ENCODE measurements at regions not wholly inside any gene's neighbourhood (a gene's known extent, or its start where the extent isn't known, plus 50 kb on each side); places are given as distances from the start of the nearest gene placed in this dataset.

DNA sequence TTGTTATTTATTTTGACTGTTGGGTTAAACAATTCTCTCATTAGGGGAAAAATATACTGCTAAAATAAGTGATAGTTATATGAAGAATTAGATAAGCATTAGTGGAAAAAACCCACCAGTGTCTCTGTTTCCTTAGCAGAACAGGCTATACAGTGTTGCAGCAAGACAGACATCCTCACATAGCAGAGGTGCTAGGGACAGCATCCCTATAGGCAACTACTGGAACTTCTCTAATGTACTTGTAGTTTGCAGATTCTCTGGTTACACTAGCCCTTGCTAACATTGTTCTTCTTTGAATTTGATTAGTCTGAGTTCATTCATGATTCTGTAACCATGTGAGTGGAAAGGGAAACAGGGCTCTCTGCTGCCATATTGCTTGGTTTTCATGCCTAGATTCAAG lies 661.8 kb upstream of the RGMB start:
- peaks cover 0 to 6% of the 10 kb centered on the region in 2 experiments; a peak in 1 of 4 replicates for H3K79me1 ChIP-seq (ENCODE audit: low read depth in 1 of 2, low read length in 2 of 2)
- H3K9me1 ChIP-seq (ENCODE audit: insufficient read depth, low read length): peaks cover 6% of the 10 kb centered on the region; the same call in 1 of the 2 replicates
- H3K27me3 ChIP-seq (ENCODE audit: control insufficient read depth, insufficient read depth, low read length): no peaks in the 10 kb centered on the region
- H2AK5ac ChIP-seq (ENCODE audit: low read depth, low read length): peak overlapping the region; percentile 59
- H3K4me3 ChIP-seq (ENCODE audit: insufficient read depth, low read depth, low read length): no peak overlapping the region
- TF ChIP-seq USF2 (IDR thresholded peaks at IDR 0.05; ENCODE audit: low read depth, low read length) (no peak), FOS (IDR thresholded peaks at IDR 0.05; ENCODE audit: low read depth, low read length) (no peak)
- H4K20me1 ChIP-seq (ENCODE audit: insufficient read depth, low read length): no peaks in the 10 kb centered on the region
- 0 out of 2 replicates have a peak overlapping the region, but pooled peaks have one; percentile 35 for H3K27ac ChIP-seq (ENCODE audit: insufficient read depth, low read length)
- ATAC-seq (ENCODE audit: low read depth) (no peak), DNase-seq (peak; percentile 34)
- peak overlapping the region; percentile 100 for H2BK5ac ChIP-seq (ENCODE audit: low read depth, low read length, poor library complexity, severe bottlenecking)
- no peak overlapping the region for H3K4me2 ChIP-seq (ENCODE audit: low read depth, low read length)
- H3K36me3 ChIP-seq (ENCODE audit: control insufficient read depth, insufficient read depth, low read length): no peaks in the 10 kb centered on the region
- ChIA-PET CTCF (no interaction called here), POLR2A (ENCODE audit: unreplicated experiment) (no interaction called here)
- peaks cover 10% of the 10 kb centered on the region for H3K4me1 ChIP-seq (ENCODE audit: control insufficient read depth, insufficient read depth, low read length)
- no peak overlapping the region for H2AFZ ChIP-seq (replicated peaks; ENCODE audit: low read length, poor library complexity)
- peak overlapping the region; percentile 92 for H3K14ac ChIP-seq (replicated peaks; ENCODE audit: low read depth, low read length)
- peak overlapping the region; percentile 79; the same call in 1 of the 2 replicates for H3K4ac ChIP-seq (ENCODE audit: low read depth, low read length)
- dilution Hi-C loops (cut with HindIII; ENCODE audit: low sequenced_read_pairs, unreplicated experiment): no loop called here
- H2BK120ac ChIP-seq (ENCODE audit: low read depth, low read length): peak overlapping the region; percentile 96
- intact Hi-C loops (cut with micrococcal nuclease): loop anchor here (2.0 kb wide), 1 partner anchor 229 kb away; no protein-coding TSS in a partner anchor
- H2BK15ac ChIP-seq (ENCODE audit: low read depth, low read length): peak overlapping the region; percentile 43
- no TSS peak for BruUV-seq (replicated peaks)
- H3K18ac ChIP-seq (ENCODE audit: low read depth, low read length): peak overlapping the region; percentile 80
- peak overlapping the region; percentile 67 for H4K91ac ChIP-seq (ENCODE audit: insufficient read depth, low read depth, low read length)
- no peak overlapping the region for H3K56ac ChIP-seq (ENCODE audit: extremely low read depth, insufficient read depth, low read length)
- H2AK9ac ChIP-seq (replicated peaks; ENCODE audit: low read depth, low read length, poor library complexity): no peak overlapping the region
- peak overlapping the region; percentile 57; the same call in 1 of the 2 replicates for H3K23ac ChIP-seq (ENCODE audit: low read depth, low read length)
- in situ Hi-C loops (cut with MboI; ENCODE audit: low sequenced_read_pairs): loop anchor here (5.0 kb wide), 1 partner anchor 656 kb away; no protein-coding TSS in a partner anchor
- no peak overlapping the region for H3K9ac ChIP-seq (ENCODE audit: low read depth, low read length)
- peaks cover 2% of the 10 kb centered on the region; the same call in 1 of the 2 replicates for H3K9me3 ChIP-seq (ENCODE audit: control insufficient read depth, insufficient read depth, low read length)
- peak overlapping the region; percentile 65; the same call in 1 of the 2 replicates for H4K5ac ChIP-seq (ENCODE audit: low read depth, low read length)
- peak overlapping the region; percentile 97 for H2BK20ac ChIP-seq (ENCODE audit: low read depth, low read length)
- peak overlapping the region; percentile 26 to 53 for H4K8ac ChIP-seq (ENCODE audit: low read depth in 2 of 2, low read length in 2 of 2)
